Liver (tissue), 3 donors: ENCODE measurements at regions not wholly inside any gene's neighbourhood (a gene's known extent, or its start where the extent isn't known, plus 50 kb on each side); places are given as distances from the start of the nearest gene placed in this dataset.

Source experiments
- EGR1 ChIP-seq, 2 donors: IDR thresholded peaks; 2 replicates each; pipeline ENCODE4 v1.6.1; 2016 to 2018; ENCODE audit warnings: antibody characterized with exemption in 2 of 2, low read depth in 2 of 2
- JUND ChIP-seq, 2 donors: IDR thresholded peaks; 2 replicates each; pipeline ENCODE4 v1.6.1; 2016; ENCODE audit warnings: antibody characterized with exemption in 2 of 2
- TF ChIP-seq, protein P1 (sequence below): IDR thresholded peaks from 2 replicates; pipeline ENCODE4 v1.6.1; 2016; ENCODE audit warnings: antibody characterized with exemption
- TF ChIP-seq, protein P2 (sequence below): fragments of 150-350 bp; IDR thresholded peaks from 2 replicates; pipeline ENCODE4 v1.5.1; 2017; ENCODE audit warnings: improper control_type of control experiment, low read depth, low read length; ENCODE audit not compliant: missing input control
- donor health status: healthy.
- donor health status: healthy.

DNA sequence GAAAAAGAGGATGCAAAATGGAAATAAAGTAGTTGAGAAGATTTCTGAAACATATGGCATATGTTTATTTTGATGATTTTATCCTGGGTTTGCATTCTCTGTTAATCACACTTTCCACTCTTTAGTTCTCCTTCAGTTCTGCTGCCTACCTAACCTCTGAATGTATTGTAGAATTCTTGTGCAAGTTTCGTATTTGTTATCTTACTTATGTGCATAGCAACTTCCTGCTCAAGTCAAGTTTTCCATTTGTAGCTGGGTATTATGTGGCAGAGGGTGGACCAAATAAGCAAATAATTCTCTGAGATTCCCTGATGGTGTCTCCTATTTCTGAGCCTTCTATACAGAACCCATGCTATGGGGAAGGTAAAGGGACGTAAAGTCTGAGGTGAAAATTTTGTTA, 381.6 kb downstream of the FOXG1 start:
- TF ChIP-seq, protein P1, sequence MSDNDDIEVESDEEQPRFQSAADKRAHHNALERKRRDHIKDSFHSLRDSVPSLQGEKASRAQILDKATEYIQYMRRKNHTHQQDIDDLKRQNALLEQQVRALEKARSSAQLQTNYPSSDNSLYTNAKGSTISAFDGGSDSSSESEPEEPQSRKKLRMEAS = no peak
- TF ChIP-seq, protein P2, sequence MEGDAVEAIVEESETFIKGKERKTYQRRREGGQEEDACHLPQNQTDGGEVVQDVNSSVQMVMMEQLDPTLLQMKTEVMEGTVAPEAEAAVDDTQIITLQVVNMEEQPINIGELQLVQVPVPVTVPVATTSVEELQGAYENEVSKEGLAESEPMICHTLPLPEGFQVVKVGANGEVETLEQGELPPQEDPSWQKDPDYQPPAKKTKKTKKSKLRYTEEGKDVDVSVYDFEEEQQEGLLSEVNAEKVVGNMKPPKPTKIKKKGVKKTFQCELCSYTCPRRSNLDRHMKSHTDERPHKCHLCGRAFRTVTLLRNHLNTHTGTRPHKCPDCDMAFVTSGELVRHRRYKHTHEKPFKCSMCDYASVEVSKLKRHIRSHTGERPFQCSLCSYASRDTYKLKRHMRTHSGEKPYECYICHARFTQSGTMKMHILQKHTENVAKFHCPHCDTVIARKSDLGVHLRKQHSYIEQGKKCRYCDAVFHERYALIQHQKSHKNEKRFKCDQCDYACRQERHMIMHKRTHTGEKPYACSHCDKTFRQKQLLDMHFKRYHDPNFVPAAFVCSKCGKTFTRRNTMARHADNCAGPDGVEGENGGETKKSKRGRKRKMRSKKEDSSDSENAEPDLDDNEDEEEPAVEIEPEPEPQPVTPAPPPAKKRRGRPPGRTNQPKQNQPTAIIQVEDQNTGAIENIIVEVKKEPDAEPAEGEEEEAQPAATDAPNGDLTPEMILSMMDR = no peak
- no peak for TF ChIP-seq JUND (IDR thresholded peaks at IDR 0.05)
- no peak for TF ChIP-seq EGR1 (IDR thresholded peaks at IDR 0.05; ENCODE audit: low read depth in 2 of 2)
